ENCODE measurements at regions not wholly inside any gene's neighbourhood (a gene's known extent, or its start where the extent isn't known, plus 50 kb on each side); places are given as distances from the start of the nearest gene placed in this dataset.

DNA sequence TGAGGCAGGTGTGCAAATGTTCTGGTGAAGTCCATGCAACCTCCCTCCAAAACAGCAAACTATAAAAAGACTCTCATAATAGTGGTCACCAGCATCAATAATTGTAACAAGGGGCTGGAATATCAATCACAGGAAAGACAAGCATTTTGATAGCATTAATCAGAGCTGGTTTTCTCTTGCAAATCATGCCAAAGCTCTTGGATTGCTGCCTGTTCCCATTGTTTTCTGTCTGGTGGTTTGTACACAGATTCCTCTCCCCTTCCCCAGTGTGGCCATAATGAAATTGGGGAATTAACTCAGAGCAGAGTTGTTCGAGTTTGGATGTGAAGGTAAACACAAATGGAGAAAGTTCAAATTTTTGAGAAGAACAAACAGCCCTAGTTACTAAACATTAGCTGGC, 134.2 kb downstream of the CDCA7 start:
- Mint-ChIP-seq H3K36me3 (ENCODE audit: insufficient read depth) (no peaks in the 10 kb centered on the region), H3K9me3 (no peaks in the 10 kb centered on the region), H3K27me3 (peaks cover 45% of the 10 kb centered on the region), H3K4me1 (no peaks in the 10 kb centered on the region), H3K4me3 (no peak overlapping the region), H3K27ac (ENCODE audit: low read depth) (no peak overlapping the region)
- ATAC-seq (replicated peaks; ENCODE audit: extremely low read depth, poor library complexity, severe bottlenecking), result no peak
- no peak for DNase-seq (ENCODE audit: low spot score in 2 of 2)

DNA sequence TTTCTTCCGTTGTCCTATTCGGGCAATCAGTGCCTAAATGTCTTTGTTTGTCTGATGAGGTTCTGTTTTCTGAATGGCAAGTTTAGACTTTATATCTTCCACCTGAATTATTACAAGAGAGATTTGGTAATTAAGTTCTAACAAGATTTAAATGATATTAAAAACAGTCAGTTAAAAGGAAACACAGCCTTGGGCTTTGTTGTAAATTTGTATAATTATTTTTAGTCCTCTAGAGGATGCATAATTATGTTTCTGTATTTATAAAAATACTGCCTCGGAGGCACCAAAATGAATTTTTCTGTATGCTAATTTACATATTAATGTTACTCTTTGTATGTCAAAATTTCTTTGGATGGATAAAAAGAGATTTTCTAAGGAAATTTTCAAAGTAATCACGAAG, 136.7 kb downstream of the CDCA7 start:
- no peak overlapping the region for H3K27ac Mint-ChIP-seq (ENCODE audit: low read depth)
- no peaks in the 10 kb centered on the region for H3K9me3 Mint-ChIP-seq
- DNase-seq (ENCODE audit: low spot score in 2 of 2) (no peak), ATAC-seq (replicated peaks; ENCODE audit: extremely low read depth, poor library complexity, severe bottlenecking) (no peak)
- H3K4me3 Mint-ChIP-seq, result no peak overlapping the region
- H3K4me1 Mint-ChIP-seq, result no peaks in the 10 kb centered on the region
- no peaks in the 10 kb centered on the region for H3K36me3 Mint-ChIP-seq (ENCODE audit: insufficient read depth)
- H3K27me3 Mint-ChIP-seq, result peaks cover 43% of the 10 kb centered on the region

GRCh38 chr2:173493874-173494273, 139.2 kb downstream of the CDCA7 start:
- ATAC-seq (replicated peaks; ENCODE audit: extremely low read depth, poor library complexity, severe bottlenecking) (no peak), DNase-seq (ENCODE audit: low spot score in 2 of 2) (no peak)
- Mint-ChIP-seq H3K36me3 (ENCODE audit: insufficient read depth) (no peaks in the 10 kb centered on the region), H3K27ac (ENCODE audit: low read depth) (no peak overlapping the region), H3K4me1 (no peaks in the 10 kb centered on the region), H3K27me3 (peaks cover 25% of the 10 kb centered on the region), H3K4me3 (no peak overlapping the region), H3K9me3 (no peaks in the 10 kb centered on the region)

GRCh38 chr2:173496746-173497145, 142.1 kb downstream of the CDCA7 start:
- no peak for ATAC-seq (replicated peaks; ENCODE audit: extremely low read depth, poor library complexity, severe bottlenecking)
- Mint-ChIP-seq H3K9me3 (peaks cover 6% of the 10 kb centered on the region), H3K27me3 (peaks cover 30% of the 10 kb centered on the region), H3K27ac (ENCODE audit: low read depth) (no peak overlapping the region), H3K4me1 (no peaks in the 10 kb centered on the region), H3K4me3 (no peak overlapping the region), H3K36me3 (ENCODE audit: insufficient read depth) (no peaks in the 10 kb centered on the region)
- no peak for DNase-seq (ENCODE audit: low spot score in 2 of 2)

GRCh38 chr2:173500953-173501352, 146.3 kb downstream of the CDCA7 start:
- H3K27ac Mint-ChIP-seq (ENCODE audit: low read depth), result no peak overlapping the region
- H3K36me3 Mint-ChIP-seq (ENCODE audit: insufficient read depth), result no peaks in the 10 kb centered on the region
- ATAC-seq (replicated peaks; ENCODE audit: extremely low read depth, poor library complexity, severe bottlenecking), result no peak
- peaks cover 6% of the 10 kb centered on the region for H3K9me3 Mint-ChIP-seq
- DNase-seq (ENCODE audit: low spot score in 2 of 2), result no peak
- no peaks in the 10 kb centered on the region for H3K4me1 Mint-ChIP-seq
- peaks cover 41% of the 10 kb centered on the region for H3K27me3 Mint-ChIP-seq
- H3K4me3 Mint-ChIP-seq, result no peak overlapping the region

GRCh38 chr2:173502296-173502695, 147.6 kb downstream of the CDCA7 start:
- Mint-ChIP-seq H3K4me1 (no peaks in the 10 kb centered on the region), H3K9me3 (peaks cover 6% of the 10 kb centered on the region), H3K27ac (ENCODE audit: low read depth) (no peak overlapping the region), H3K36me3 (ENCODE audit: insufficient read depth) (no peaks in the 10 kb centered on the region), H3K27me3 (peaks cover 54% of the 10 kb centered on the region), H3K4me3 (no peak overlapping the region)
- no peak for ATAC-seq (replicated peaks; ENCODE audit: extremely low read depth, poor library complexity, severe bottlenecking)
- no peak for DNase-seq (ENCODE audit: low spot score in 2 of 2)

- Mint-ChIP-seq H3K27ac (ENCODE audit: low read depth) (no peak overlapping the region), H3K27me3 (peaks cover 74% of the 10 kb centered on the region), H3K36me3 (ENCODE audit: insufficient read depth) (no peaks in the 10 kb centered on the region), H3K9me3 (no peaks in the 10 kb centered on the region), H3K4me1 (no peaks in the 10 kb centered on the region), H3K4me3 (no peak overlapping the region)
- no peak for ATAC-seq (replicated peaks; ENCODE audit: extremely low read depth, poor library complexity, severe bottlenecking)
- no peak for DNase-seq (ENCODE audit: low spot score in 2 of 2)
Observed at GRCh38 chr2:173511357-173511756, 156.7 kb downstream of the CDCA7 start.

DNA sequence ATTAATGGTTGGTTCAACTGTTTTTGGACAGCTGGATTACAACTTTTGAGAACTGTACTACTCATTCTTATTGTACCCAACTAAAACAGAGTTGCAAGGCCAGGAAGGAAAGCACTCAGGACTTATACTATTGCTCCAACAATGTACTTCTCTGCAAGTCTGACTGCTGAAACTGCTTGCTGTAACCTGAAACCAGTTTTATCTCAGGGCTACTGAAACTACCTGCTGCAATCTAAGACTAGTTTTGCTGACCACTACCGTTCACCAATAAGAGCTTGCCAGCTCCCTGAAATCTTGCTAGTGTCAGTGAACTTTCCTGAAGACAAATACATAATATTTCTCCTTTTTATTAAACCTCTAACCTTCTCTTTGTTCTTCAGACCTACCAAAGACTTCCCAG, 157.3 kb downstream of the CDCA7 start:
- Mint-ChIP-seq H3K9me3 (peaks cover under 1% of the 10 kb centered on the region), H3K4me3 (no peak overlapping the region), H3K36me3 (ENCODE audit: insufficient read depth) (no peaks in the 10 kb centered on the region), H3K27ac (ENCODE audit: low read depth) (no peak overlapping the region), H3K4me1 (no peaks in the 10 kb centered on the region), H3K27me3 (peaks cover 70% of the 10 kb centered on the region)
- DNase-seq (ENCODE audit: low spot score in 2 of 2), result no peak
- ATAC-seq (replicated peaks; ENCODE audit: extremely low read depth, poor library complexity, severe bottlenecking), result no peak

- Mint-ChIP-seq H3K4me1 (no peaks in the 10 kb centered on the region), H3K9me3 (peaks cover 8% of the 10 kb centered on the region), H3K4me3 (no peak overlapping the region), H3K27me3 (peaks cover 69% of the 10 kb centered on the region), H3K27ac (ENCODE audit: low read depth) (no peak overlapping the region), H3K36me3 (ENCODE audit: insufficient read depth) (no peaks in the 10 kb centered on the region)
- ATAC-seq (replicated peaks; ENCODE audit: extremely low read depth, poor library complexity, severe bottlenecking), result no peak
- DNase-seq (ENCODE audit: low spot score in 2 of 2), result no peak
Observed at GRCh38 chr2:173513107-173513727, 158.5 kb downstream of the CDCA7 start.

GRCh38 chr2:173520918-173521317, 166.2 kb downstream of the CDCA7 start:
- Mint-ChIP-seq H3K36me3 (ENCODE audit: insufficient read depth) (no peaks in the 10 kb centered on the region), H3K4me1 (no peaks in the 10 kb centered on the region), H3K27ac (ENCODE audit: low read depth) (no peak overlapping the region), H3K27me3 (peaks cover 77% of the 10 kb centered on the region), H3K4me3 (no peak overlapping the region), H3K9me3 (peaks cover 14% of the 10 kb centered on the region)
- no peak for ATAC-seq (replicated peaks; ENCODE audit: extremely low read depth, poor library complexity, severe bottlenecking)
- DNase-seq (ENCODE audit: low spot score in 2 of 2), result no peak

DNA sequence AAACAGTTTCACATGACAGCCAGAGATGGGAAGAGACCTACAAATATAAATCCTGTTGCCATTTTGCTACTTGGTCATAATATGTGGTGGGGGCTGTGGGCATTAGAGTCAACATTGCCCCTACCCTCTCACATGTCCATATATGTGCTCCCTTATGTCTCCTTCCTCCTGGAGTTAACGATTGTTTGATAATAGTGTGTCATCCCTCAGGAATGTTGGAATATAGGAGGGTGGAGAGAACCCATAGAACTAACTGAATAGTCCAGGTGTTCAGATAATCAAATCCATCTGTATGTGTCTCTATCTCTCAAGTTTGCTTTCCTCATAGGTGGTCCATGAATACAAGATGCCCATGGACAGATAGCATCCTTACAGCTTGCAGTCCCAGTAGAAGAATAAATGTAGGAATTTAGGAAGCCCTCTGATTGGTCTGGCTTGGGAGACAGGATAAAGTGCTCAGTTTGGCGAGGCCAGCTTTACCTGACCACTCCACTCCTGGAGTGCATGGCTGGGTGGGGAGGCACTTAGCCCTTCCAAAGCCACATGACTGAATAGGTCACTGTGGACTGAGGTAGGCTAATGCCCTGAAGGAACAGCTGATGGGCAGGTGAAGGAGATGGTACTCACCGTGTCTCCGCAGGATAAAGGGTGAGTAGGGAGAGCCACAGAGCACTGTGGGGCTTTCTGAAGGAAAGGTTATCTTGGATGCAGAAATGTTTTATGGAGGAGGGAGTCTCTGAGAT, 166.9 kb downstream of the CDCA7 start:
- Mint-ChIP-seq H3K36me3 (ENCODE audit: insufficient read depth) (no peaks in the 10 kb centered on the region), H3K27ac (ENCODE audit: low read depth) (no peak overlapping the region), H3K9me3 (peaks cover 14% of the 10 kb centered on the region), H3K27me3 (peaks cover 82% of the 10 kb centered on the region), H3K4me1 (no peaks in the 10 kb centered on the region), H3K4me3 (no peak overlapping the region)
- DNase-seq (ENCODE audit: low spot score in 2 of 2), result no peak
- no peak for ATAC-seq (replicated peaks; ENCODE audit: extremely low read depth, poor library complexity, severe bottlenecking)

DNA sequence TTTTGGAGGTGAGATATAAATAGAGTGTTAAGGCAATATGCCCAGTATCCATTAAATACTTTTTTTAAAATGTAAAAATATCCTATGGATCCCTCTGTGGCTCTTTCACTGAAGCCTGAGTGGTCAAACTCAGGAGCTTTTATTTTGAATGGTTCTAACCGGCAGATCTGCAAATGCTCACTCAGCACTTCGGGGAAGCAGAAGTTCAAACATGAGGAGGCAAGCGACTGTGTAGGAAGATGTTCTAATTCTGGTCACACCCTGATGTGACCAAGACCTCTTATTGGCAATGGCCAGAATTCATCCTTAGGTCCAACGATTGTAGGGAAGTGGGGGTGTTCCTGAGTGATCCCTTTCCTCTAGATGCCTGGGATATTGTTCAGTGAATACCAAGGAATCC, 168.8 kb downstream of the CDCA7 start:
- Mint-ChIP-seq H3K4me3 (no peak overlapping the region), H3K36me3 (ENCODE audit: insufficient read depth) (no peaks in the 10 kb centered on the region), H3K4me1 (no peaks in the 10 kb centered on the region), H3K9me3 (peaks cover 4% of the 10 kb centered on the region), H3K27ac (ENCODE audit: low read depth) (no peak overlapping the region), H3K27me3 (peaks cover 65% of the 10 kb centered on the region)
- DNase-seq (ENCODE audit: low spot score in 2 of 2) (no peak), ATAC-seq (replicated peaks; ENCODE audit: extremely low read depth, poor library complexity, severe bottlenecking) (no peak)

- H3K4me3 Mint-ChIP-seq, result no peak overlapping the region
- H3K4me1 Mint-ChIP-seq, result no peaks in the 10 kb centered on the region
- H3K27me3 Mint-ChIP-seq, result peaks cover 59% of the 10 kb centered on the region
- ATAC-seq (replicated peaks; ENCODE audit: extremely low read depth, poor library complexity, severe bottlenecking) (no peak), DNase-seq (ENCODE audit: low spot score in 2 of 2) (no peak)
- no peaks in the 10 kb centered on the region for H3K9me3 Mint-ChIP-seq
- no peaks in the 10 kb centered on the region for H3K36me3 Mint-ChIP-seq (ENCODE audit: insufficient read depth)
- H3K27ac Mint-ChIP-seq (ENCODE audit: low read depth), result no peak overlapping the region
Observed at GRCh38 chr2:173524256-173524955, 169.7 kb downstream of the CDCA7 start.
